Activated T-helper 17 cell treated with anti-CD3 and anti-CD28 coated beads, Interleukin-2, amount 50 U/mL, for 72 hours (primary cell): ENCODE measurements at regions not wholly inside any gene's neighbourhood (a gene's known extent, or its start where the extent isn't known, plus 50 kb on each side); places are given as distances from the start of the nearest gene placed in this dataset.

Experiments
- ATAC-seq: fragments of 150-1000 bp; cut with Tn5 transposase; replicated peaks from 2 replicates; pipeline ENCODE4 v1.10.0; 2021; ENCODE audit warnings: mild to moderate bottlenecking, moderate library complexity
- H3K27ac Mint-ChIP-seq: one replicate; pipeline ENCODE4 v1.8.0; 2022; ENCODE audit warnings: mixed read lengths
- H3K27me3 Mint-ChIP-seq: one replicate; pipeline ENCODE4 v1.8.0; 2022; ENCODE audit warnings: mixed read lengths
- H3K36me3 Mint-ChIP-seq: one replicate; pipeline ENCODE4 v1.8.0; 2022; ENCODE audit warnings: low read depth, mild to moderate bottlenecking, mixed read lengths
- H3K4me1 Mint-ChIP-seq: one replicate; pipeline ENCODE4 v1.8.0; 2022; ENCODE audit warnings: mixed read lengths
- H3K4me3 Mint-ChIP-seq: one replicate; pipeline ENCODE4 v1.8.0; 2022; ENCODE audit warnings: mild to moderate bottlenecking, mixed read lengths
- H3K9me3 Mint-ChIP-seq: one replicate; pipeline ENCODE4 v1.8.0; 2022; ENCODE audit warnings: mixed read lengths

GRCh38 chr3:34202975-34203374 is 404.5 kb downstream of the PDCD6IP start:
- no peaks in the 10 kb centered on the region for H3K27me3 Mint-ChIP-seq
- no peak for ATAC-seq
- no peak overlapping the region for H3K4me3 Mint-ChIP-seq
- no peak overlapping the region for H3K27ac Mint-ChIP-seq
- no peaks in the 10 kb centered on the region for H3K9me3 Mint-ChIP-seq
- no peaks in the 10 kb centered on the region for H3K4me1 Mint-ChIP-seq
- no peaks in the 10 kb centered on the region for H3K36me3 Mint-ChIP-seq

- Mint-ChIP-seq H3K27ac (no peak overlapping the region), H3K4me1 (no peaks in the 10 kb centered on the region), H3K36me3 (no peaks in the 10 kb centered on the region), H3K4me3 (no peak overlapping the region), H3K9me3 (no peaks in the 10 kb centered on the region), H3K27me3 (no peaks in the 10 kb centered on the region)
- ATAC-seq, result no peak
Observed at GRCh38 chr3:34203386-34203785, 405.0 kb downstream of the PDCD6IP start.

GRCh38 chr3:34207002-34207401 is 408.6 kb downstream of the PDCD6IP start:
- Mint-ChIP-seq H3K27me3 (no peaks in the 10 kb centered on the region), H3K27ac (no peak overlapping the region), H3K4me3 (no peak overlapping the region), H3K4me1 (no peaks in the 10 kb centered on the region), H3K36me3 (no peaks in the 10 kb centered on the region), H3K9me3 (no peaks in the 10 kb centered on the region)
- ATAC-seq, result no peak

- H3K4me3 Mint-ChIP-seq, result no peak overlapping the region
- H3K27ac Mint-ChIP-seq, result no peak overlapping the region
- H3K4me1 Mint-ChIP-seq, result no peaks in the 10 kb centered on the region
Observed at GRCh38 chr3:34207806-34208205, 409.4 kb downstream of the PDCD6IP start.

GRCh38 chr3:34212175-34212574 is 413.7 kb downstream of the PDCD6IP start:
- ATAC-seq, result no peak
- Mint-ChIP-seq H3K9me3 (no peaks in the 10 kb centered on the region), H3K27me3 (no peaks in the 10 kb centered on the region), H3K36me3 (no peaks in the 10 kb centered on the region), H3K4me3 (no peak overlapping the region), H3K27ac (no peak overlapping the region), H3K4me1 (no peaks in the 10 kb centered on the region)

More at GRCh38 chr3:34207806-34208205, 409.4 kb downstream of the PDCD6IP start:
- Mint-ChIP-seq H3K36me3 (no peaks in the 10 kb centered on the region), H3K9me3 (no peaks in the 10 kb centered on the region), H3K27me3 (no peaks in the 10 kb centered on the region)
- no peak for ATAC-seq

GRCh38 chr3:34212656-34213055 is 414.2 kb downstream of the PDCD6IP start:
- no peaks in the 10 kb centered on the region for H3K36me3 Mint-ChIP-seq
- no peak overlapping the region for H3K27ac Mint-ChIP-seq
- ATAC-seq, result no peak
- no peaks in the 10 kb centered on the region for H3K4me1 Mint-ChIP-seq
- no peak overlapping the region for H3K4me3 Mint-ChIP-seq
- no peaks in the 10 kb centered on the region for H3K9me3 Mint-ChIP-seq
- H3K27me3 Mint-ChIP-seq, result no peaks in the 10 kb centered on the region

GRCh38 chr3:34213478-34213877 is 415.0 kb downstream of the PDCD6IP start:
- peaks cover 4% of the 10 kb centered on the region for H3K9me3 Mint-ChIP-seq
- no peak overlapping the region for H3K4me3 Mint-ChIP-seq
- peaks cover 5% of the 10 kb centered on the region for H3K27me3 Mint-ChIP-seq
- H3K4me1 Mint-ChIP-seq, result no peaks in the 10 kb centered on the region
- no peak overlapping the region for H3K27ac Mint-ChIP-seq
- H3K36me3 Mint-ChIP-seq, result no peaks in the 10 kb centered on the region
- no peak for ATAC-seq

GRCh38 chr3:34216711-34217335 is 418.4 kb downstream of the PDCD6IP start:
- Mint-ChIP-seq H3K27ac (no peak overlapping the region), H3K27me3 (peaks cover 11% of the 10 kb centered on the region), H3K4me1 (no peaks in the 10 kb centered on the region), H3K36me3 (no peaks in the 10 kb centered on the region), H3K4me3 (no peak overlapping the region), H3K9me3 (peaks cover 5% of the 10 kb centered on the region)
- ATAC-seq, result no peak

GRCh38 chr3:34218706-34219385 is 420.4 kb downstream of the PDCD6IP start:
- Mint-ChIP-seq H3K9me3 (peaks cover 5% of the 10 kb centered on the region), H3K4me3 (no peak overlapping the region), H3K27ac (no peak overlapping the region), H3K4me1 (no peaks in the 10 kb centered on the region), H3K36me3 (no peaks in the 10 kb centered on the region), H3K27me3 (peaks cover 11% of the 10 kb centered on the region)
- ATAC-seq, result no peak

- H3K36me3 Mint-ChIP-seq, result no peaks in the 10 kb centered on the region
- no peak overlapping the region for H3K4me3 Mint-ChIP-seq
- H3K27me3 Mint-ChIP-seq, result peaks cover 11% of the 10 kb centered on the region
- H3K4me1 Mint-ChIP-seq, result no peaks in the 10 kb centered on the region
- ATAC-seq, result no peak
- H3K27ac Mint-ChIP-seq, result no peak overlapping the region
- H3K9me3 Mint-ChIP-seq, result peaks cover 5% of the 10 kb centered on the region
Observed at GRCh38 chr3:34219556-34219955, 421.1 kb downstream of the PDCD6IP start.

- Mint-ChIP-seq H3K36me3 (no peaks in the 10 kb centered on the region), H3K4me1 (no peaks in the 10 kb centered on the region), H3K27ac (no peak overlapping the region), H3K4me3 (no peak overlapping the region), H3K9me3 (no peaks in the 10 kb centered on the region), H3K27me3 (peaks cover 3% of the 10 kb centered on the region)
- ATAC-seq, result no peak
Observed at GRCh38 chr3:34225821-34226366, 427.5 kb downstream of the PDCD6IP start.

- H3K4me3 Mint-ChIP-seq, result no peak overlapping the region
- H3K27ac Mint-ChIP-seq, result no peak overlapping the region
- no peaks in the 10 kb centered on the region for H3K27me3 Mint-ChIP-seq
- no peaks in the 10 kb centered on the region for H3K4me1 Mint-ChIP-seq
- H3K9me3 Mint-ChIP-seq, result no peaks in the 10 kb centered on the region
- no peak for ATAC-seq
- no peaks in the 10 kb centered on the region for H3K36me3 Mint-ChIP-seq
Observed at GRCh38 chr3:34229876-34230275, 431.4 kb downstream of the PDCD6IP start.

GRCh38 chr3:34235096-34235495 is 436.7 kb downstream of the PDCD6IP start:
- Mint-ChIP-seq H3K4me3 (no peak overlapping the region), H3K4me1 (no peaks in the 10 kb centered on the region), H3K27me3 (peaks cover 3% of the 10 kb centered on the region), H3K36me3 (no peaks in the 10 kb centered on the region), H3K9me3 (no peaks in the 10 kb centered on the region), H3K27ac (no peak overlapping the region)
- no peak for ATAC-seq

- Mint-ChIP-seq H3K4me3 (no peak overlapping the region), H3K27me3 (peaks cover 3% of the 10 kb centered on the region), H3K27ac (no peak overlapping the region), H3K9me3 (no peaks in the 10 kb centered on the region), H3K36me3 (no peaks in the 10 kb centered on the region), H3K4me1 (no peaks in the 10 kb centered on the region)
- no peak for ATAC-seq
Observed at GRCh38 chr3:34237946-34238345, 439.5 kb downstream of the PDCD6IP start.

- ATAC-seq, result no peak
Observed at GRCh38 chr3:34238407-34238806, 440.0 kb downstream of the PDCD6IP start.

More at GRCh38 chr3:34238407-34238806, 440.0 kb downstream of the PDCD6IP start:
- Mint-ChIP-seq H3K27ac (no peak overlapping the region), H3K9me3 (no peaks in the 10 kb centered on the region), H3K27me3 (peaks cover 3% of the 10 kb centered on the region), H3K4me3 (no peak overlapping the region), H3K36me3 (no peaks in the 10 kb centered on the region), H3K4me1 (no peaks in the 10 kb centered on the region)
